Ishikawa (cell line): ENCODE measurements at regions not wholly inside any gene's neighbourhood (a gene's known extent, or its start where the extent isn't known, plus 50 kb on each side); places are given as distances from the start of the nearest gene placed in this dataset.

ENCODE experiments used
- CEBPB ChIP-seq: IDR thresholded peaks from 2 replicates; pipeline ENCODE4 v1.6.1; 2012
- EP300 ChIP-seq: IDR thresholded peaks from 2 replicates; pipeline ENCODE4 v1.6.1; 2012; ENCODE audit warnings: borderline replicate concordance
- MAX ChIP-seq: IDR thresholded peaks from 2 replicates; pipeline ENCODE4 v1.6.1; 2012
- NFIC ChIP-seq: IDR thresholded peaks from 2 replicates; pipeline ENCODE4 v1.6.1; 2012

GRCh38 chr4:147136751-147137150 is 191.1 kb upstream of the TTC29 start:
- no peak for TF ChIP-seq MAX
- TF ChIP-seq NFIC = no peak
- no peak for TF ChIP-seq EP300
- TF ChIP-seq CEBPB = no peak
